DND-41 (cell line): ENCODE measurements at regions not wholly inside any gene's neighbourhood (a gene's known extent, or its start where the extent isn't known, plus 50 kb on each side); places are given as distances from the start of the nearest gene placed in this dataset.

ENCODE experiments used
- EZH2 ChIP-seq: IDR thresholded peaks from 3 replicates; pipeline ENCODE4 v1.6.1; 2012; ENCODE audit warnings: borderline replicate concordance, low read depth, mild to moderate bottlenecking, moderate library complexity, low read length, inconsistent platforms; ENCODE audit not compliant: severe bottlenecking
- TF ChIP-seq, protein P1 (sequence below): IDR thresholded peaks from 2 replicates; pipeline ENCODE4 v1.5.1; 2012; ENCODE audit warnings: borderline replicate concordance, low read length, moderate library complexity, mild to moderate bottlenecking; ENCODE audit not compliant: poor library complexity, severe bottlenecking; ENCODE audit errors: extremely low read depth

DNA sequence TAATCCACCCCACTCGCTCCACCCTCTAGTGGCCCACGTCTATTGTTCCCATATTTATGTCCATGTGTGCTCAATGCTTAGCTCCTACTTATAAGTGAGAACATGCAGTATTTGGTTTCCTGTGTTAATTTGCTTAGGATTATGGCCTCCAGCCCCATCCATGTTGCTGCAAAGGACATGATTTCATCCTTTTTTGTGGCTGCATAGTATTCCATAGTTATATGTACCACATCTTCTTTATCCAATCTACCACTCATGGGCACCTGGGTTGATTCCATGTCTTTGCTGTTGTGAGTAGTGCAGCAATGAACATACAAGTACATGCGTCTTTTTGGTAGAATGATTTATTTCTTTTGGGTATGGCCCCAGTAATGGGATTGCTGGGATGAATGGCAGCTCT, 319.9 kb downstream of the DYSF start:
- TF ChIP-seq, protein P1, sequence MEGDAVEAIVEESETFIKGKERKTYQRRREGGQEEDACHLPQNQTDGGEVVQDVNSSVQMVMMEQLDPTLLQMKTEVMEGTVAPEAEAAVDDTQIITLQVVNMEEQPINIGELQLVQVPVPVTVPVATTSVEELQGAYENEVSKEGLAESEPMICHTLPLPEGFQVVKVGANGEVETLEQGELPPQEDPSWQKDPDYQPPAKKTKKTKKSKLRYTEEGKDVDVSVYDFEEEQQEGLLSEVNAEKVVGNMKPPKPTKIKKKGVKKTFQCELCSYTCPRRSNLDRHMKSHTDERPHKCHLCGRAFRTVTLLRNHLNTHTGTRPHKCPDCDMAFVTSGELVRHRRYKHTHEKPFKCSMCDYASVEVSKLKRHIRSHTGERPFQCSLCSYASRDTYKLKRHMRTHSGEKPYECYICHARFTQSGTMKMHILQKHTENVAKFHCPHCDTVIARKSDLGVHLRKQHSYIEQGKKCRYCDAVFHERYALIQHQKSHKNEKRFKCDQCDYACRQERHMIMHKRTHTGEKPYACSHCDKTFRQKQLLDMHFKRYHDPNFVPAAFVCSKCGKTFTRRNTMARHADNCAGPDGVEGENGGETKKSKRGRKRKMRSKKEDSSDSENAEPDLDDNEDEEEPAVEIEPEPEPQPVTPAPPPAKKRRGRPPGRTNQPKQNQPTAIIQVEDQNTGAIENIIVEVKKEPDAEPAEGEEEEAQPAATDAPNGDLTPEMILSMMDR = no peak
- TF ChIP-seq EZH2 = no peak
